ENCODE measurements at regions not wholly inside any gene's neighbourhood (a gene's known extent, or its start where the extent isn't known, plus 50 kb on each side); places are given as distances from the start of the nearest gene placed in this dataset.

DNA sequence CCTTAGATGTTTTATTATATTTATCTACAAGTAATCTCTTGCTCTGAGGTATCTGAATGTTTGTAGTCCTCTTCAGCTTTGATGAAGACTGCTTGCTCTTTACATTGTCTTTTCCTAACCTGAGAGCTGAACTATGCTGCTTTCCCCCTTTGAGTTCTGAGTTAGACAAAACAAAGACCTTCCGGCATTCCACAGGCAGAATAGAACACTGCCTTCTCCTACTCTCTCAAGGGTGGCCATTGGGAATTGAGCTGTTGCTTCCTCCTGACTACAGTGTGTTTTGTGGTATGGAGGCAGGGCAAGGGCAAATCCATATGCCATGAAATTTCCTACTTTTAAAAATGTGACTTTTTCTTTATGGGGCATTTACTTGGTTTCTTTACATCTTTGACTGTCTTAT, 841.0 kb downstream of the FAM133A start:
- no peak overlapping the region for H3K4me3 ChIP-seq (ENCODE audit: low read depth, low read length)
- DNase-seq (ENCODE audit: low read depth) = no peak
- TF ChIP-seq, protein P1, sequence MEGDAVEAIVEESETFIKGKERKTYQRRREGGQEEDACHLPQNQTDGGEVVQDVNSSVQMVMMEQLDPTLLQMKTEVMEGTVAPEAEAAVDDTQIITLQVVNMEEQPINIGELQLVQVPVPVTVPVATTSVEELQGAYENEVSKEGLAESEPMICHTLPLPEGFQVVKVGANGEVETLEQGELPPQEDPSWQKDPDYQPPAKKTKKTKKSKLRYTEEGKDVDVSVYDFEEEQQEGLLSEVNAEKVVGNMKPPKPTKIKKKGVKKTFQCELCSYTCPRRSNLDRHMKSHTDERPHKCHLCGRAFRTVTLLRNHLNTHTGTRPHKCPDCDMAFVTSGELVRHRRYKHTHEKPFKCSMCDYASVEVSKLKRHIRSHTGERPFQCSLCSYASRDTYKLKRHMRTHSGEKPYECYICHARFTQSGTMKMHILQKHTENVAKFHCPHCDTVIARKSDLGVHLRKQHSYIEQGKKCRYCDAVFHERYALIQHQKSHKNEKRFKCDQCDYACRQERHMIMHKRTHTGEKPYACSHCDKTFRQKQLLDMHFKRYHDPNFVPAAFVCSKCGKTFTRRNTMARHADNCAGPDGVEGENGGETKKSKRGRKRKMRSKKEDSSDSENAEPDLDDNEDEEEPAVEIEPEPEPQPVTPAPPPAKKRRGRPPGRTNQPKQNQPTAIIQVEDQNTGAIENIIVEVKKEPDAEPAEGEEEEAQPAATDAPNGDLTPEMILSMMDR (IDR thresholded peaks at IDR 0.05; ENCODE audit: control insufficient read depth, extremely low read depth, insufficient read depth) = no peak

DNA sequence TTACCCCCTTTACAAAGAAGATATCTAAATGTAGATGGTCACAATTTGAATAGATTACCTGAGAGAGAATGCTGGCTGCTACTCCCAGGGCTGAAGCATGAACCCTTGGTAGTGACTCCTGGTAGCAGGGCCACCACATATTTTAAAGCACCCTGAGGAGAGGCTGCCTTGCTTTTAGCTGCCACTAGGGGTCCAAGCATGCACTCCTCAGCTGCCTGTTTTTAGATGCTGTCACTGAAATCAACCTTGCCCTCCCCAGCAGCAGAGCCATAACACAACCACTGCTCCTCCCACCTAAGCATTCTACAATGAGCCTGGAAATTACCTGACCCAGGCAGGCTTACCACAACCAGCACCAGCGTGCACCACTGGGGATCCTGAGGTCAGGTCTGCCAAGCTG, 850.9 kb downstream of the FAM133A start:
- TF ChIP-seq, protein P1 (IDR thresholded peaks at IDR 0.05; ENCODE audit: control insufficient read depth, extremely low read depth, insufficient read depth) = peak; percentile 33; the same call in 1 of the 2 replicates
- H3K4me3 ChIP-seq (ENCODE audit: low read depth, low read length) = no peak overlapping the region
- DNase-seq (ENCODE audit: low read depth) = no peak

DNA sequence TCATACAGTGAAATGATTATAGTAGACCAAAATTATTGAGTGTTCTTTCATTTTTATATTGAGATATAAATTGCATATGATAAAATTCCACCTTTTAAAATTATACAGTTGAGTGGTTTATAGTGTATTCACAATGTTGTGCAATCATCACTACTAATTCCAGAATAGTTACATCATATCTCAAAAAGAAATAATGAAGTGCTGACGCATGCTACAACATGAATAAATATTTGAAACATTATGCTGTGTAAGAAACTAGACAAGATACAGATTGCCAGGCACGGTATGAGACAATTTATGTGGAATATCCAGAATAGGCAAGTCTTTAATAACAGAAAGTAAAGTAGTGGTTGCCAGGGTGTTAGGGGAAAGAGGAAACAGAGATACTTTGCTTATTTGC, 871.7 kb downstream of the FAM133A start:
- no peak overlapping the region for H3K4me3 ChIP-seq (ENCODE audit: low read depth, low read length)
- DNase-seq (ENCODE audit: low read depth) = no peak
- TF ChIP-seq, protein P1 (IDR thresholded peaks at IDR 0.05; ENCODE audit: control insufficient read depth, extremely low read depth, insufficient read depth) = no peak

DNA sequence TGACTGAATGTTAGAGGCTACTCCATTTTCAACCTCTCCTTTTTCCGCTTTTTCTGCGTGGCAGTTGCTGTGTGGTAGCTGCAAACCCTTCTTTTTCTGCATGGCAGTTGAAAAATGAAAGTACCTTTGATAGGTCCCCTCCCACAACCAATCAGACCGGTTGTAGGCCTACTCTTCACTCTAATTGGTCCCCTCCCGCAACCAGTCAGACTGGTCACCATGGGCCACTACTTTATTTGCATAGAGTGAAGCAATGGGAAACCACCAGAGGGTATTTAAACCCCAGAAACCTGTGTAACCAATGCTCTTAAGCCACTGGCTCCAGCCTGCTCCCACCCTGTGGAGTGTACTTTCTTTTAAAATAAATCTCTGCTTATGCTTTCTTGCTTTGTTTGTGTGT, 877.8 kb downstream of the FAM133A start:
- H3K4me3 ChIP-seq (ENCODE audit: low read depth, low read length) = no peak overlapping the region
- TF ChIP-seq, protein P1 (IDR thresholded peaks at IDR 0.05; ENCODE audit: control insufficient read depth, extremely low read depth, insufficient read depth) = no peak
- DNase-seq (ENCODE audit: low read depth) = peak; percentile 4

DNA sequence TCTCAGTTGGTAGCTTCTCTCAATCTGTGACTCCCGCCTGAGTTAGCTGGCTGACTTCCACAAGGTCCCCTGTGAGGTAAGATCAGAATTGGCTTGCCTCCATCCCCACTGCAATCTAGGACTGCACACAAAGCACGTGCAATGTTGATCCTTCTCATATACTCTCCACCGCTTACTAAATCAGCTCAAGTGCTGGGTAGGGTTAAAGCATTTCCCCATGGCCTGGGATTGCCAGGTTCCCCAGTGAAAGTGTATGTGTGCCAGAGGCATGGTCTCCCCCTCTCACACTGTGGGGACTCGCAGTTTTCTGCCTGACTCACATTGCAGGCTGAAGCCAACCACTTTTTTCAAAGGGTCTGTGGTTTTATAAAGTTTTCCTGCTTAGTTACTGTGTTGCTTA, 886.9 kb downstream of the FAM133A start:
- no peak overlapping the region for H3K4me3 ChIP-seq (ENCODE audit: low read depth, low read length)
- DNase-seq (ENCODE audit: low read depth) = no peak
- TF ChIP-seq, protein P1 (IDR thresholded peaks at IDR 0.05; ENCODE audit: control insufficient read depth, extremely low read depth, insufficient read depth) = no peak

DNA sequence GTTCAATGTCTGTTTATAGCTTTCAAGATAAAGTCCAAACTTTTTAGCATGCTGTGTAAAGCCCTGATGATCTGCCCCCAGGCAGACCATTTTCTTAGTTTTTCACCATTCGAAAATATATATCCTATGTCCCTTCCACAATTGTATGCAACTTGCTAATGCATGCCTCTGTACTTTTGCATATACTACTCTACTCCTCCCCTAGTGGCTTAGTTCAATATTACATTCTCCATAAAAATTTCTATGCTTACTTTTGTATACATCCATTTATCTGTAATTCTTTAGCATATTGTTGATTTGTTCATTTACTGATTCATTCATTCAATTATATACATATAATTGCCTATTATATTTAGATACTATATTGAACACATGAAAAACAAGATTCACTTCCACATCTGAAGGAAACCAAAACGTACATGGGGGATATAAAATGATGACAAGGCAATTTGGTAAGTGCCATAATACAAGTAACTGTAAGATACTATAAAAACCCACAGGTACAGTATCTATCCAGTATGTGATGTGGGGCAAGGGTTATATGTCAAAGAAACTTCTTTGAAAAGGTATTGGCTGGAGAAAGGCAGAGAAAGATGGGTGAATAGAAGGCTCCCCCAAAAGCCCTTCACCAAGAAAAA, 902.5 kb downstream of the FAM133A start:
- DNase-seq (ENCODE audit: low read depth) = no peak
- TF ChIP-seq, protein P1 (IDR thresholded peaks at IDR 0.05; ENCODE audit: control insufficient read depth, extremely low read depth, insufficient read depth) = 0 out of 2 replicates have a peak, but pooled peaks have one; percentile 17
- no peak overlapping the region for H3K4me3 ChIP-seq (ENCODE audit: low read depth, low read length)

DNA sequence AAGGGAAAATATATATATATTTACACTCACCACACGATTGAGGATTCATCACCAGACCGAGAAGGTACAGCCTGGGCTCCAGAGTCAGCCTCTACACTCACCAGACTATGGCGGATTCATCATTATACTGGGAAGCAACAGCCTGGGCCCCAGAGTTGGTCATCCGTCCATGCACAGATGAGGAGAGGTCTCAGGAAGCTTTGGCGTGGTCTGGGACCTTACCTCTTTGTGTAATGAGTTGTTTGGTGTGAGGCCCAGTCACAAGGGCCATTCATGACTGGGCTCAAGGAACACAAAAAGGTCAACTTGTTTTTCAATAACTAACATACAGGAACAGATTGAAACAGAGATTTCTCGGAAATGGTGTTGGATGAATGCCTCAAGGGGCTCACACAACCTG, 926.1 kb downstream of the FAM133A start:
- TF ChIP-seq, protein P1 (IDR thresholded peaks at IDR 0.05; ENCODE audit: control insufficient read depth, extremely low read depth, insufficient read depth) = no peak
- no peak for DNase-seq (ENCODE audit: low read depth)
- H3K4me3 ChIP-seq (ENCODE audit: low read depth, low read length) = no peak overlapping the region
